Bronchial epithelial cell (primary cell): ENCODE measurements at regions not wholly inside any gene's neighbourhood (a gene's known extent, or its start where the extent isn't known, plus 50 kb on each side); places are given as distances from the start of the nearest gene placed in this dataset.

ENCODE experiments used
- DNase-seq: peaks from one replicate; pipeline ENCODE4 v3.0.0-alpha.2; 2010; ENCODE audit warnings: low read depth
- FAIRE-seq: peaks from 2 replicates; lab custom pipeline; 2011; peaks lifted over from hg19 to GRCh38; lab: Jason Lieb, UNC
- H3K27me3 ChIP-seq: 2 replicates; pipeline ENCODE4 v1.5.1; 2011; ENCODE audit warnings: low read length; ENCODE audit not compliant: control insufficient read depth, insufficient read depth
- H3K36me3 ChIP-seq: 2 replicates; pipeline ENCODE4 v1.5.1; 2011; ENCODE audit warnings: low read length; ENCODE audit not compliant: control insufficient read depth, insufficient read depth
- H3K4me3 ChIP-seq: 2 replicates; pipeline ENCODE4 v1.5.1; 2011; ENCODE audit warnings: mild to moderate bottlenecking, low read depth, low read length, control low read depth
- CTCF ChIP-seq: IDR thresholded peaks from 2 replicates; pipeline ENCODE4 v1.5.1; 2011; ENCODE audit warnings: mild to moderate bottlenecking, moderate library complexity, low read length, control low read depth, inconsistent platforms; ENCODE audit not compliant: insufficient read depth, severe bottlenecking

GRCh38 chr2:176409671-176410070 is 140.4 kb downstream of the MTX2 start:
- Histone ChIP-seq H3K4me3 (no peak overlapping the region), H3K27me3 (peaks cover 2% of the 10 kb centered on the region), H3K36me3 (no peaks in the 10 kb centered on the region)
- DNase-seq (no peak), FAIRE-seq (no peak)
- no peak for TF ChIP-seq CTCF

GRCh38 chr2:176412136-176412535 is 142.9 kb downstream of the MTX2 start:
- Histone ChIP-seq H3K4me3 (no peak overlapping the region), H3K36me3 (no peaks in the 10 kb centered on the region), H3K27me3 (peaks cover 2% of the 10 kb centered on the region)
- no peak for TF ChIP-seq CTCF
- FAIRE-seq (no peak), DNase-seq (no peak)

- FAIRE-seq (no peak), DNase-seq (no peak)
- Histone ChIP-seq H3K27me3 (no peaks in the 10 kb centered on the region), H3K4me3 (no peak overlapping the region), H3K36me3 (no peaks in the 10 kb centered on the region)
- TF ChIP-seq CTCF = no peak
Observed at GRCh38 chr2:176413786-176414185, 144.5 kb downstream of the MTX2 start.

GRCh38 chr2:176414641-176415040 is 145.4 kb downstream of the MTX2 start:
- H3K4me3 ChIP-seq = no peak overlapping the region
- H3K36me3 ChIP-seq = no peaks in the 10 kb centered on the region
- no peak for FAIRE-seq
- no peak for TF ChIP-seq CTCF
- H3K27me3 ChIP-seq = no peaks in the 10 kb centered on the region
- DNase-seq = no peak

GRCh38 chr2:176415174-176415895 is 146.1 kb downstream of the MTX2 start:
- Histone ChIP-seq H3K4me3 (no peak overlapping the region), H3K27me3 (no peaks in the 10 kb centered on the region), H3K36me3 (no peaks in the 10 kb centered on the region)
- no peak for DNase-seq
- no peak for TF ChIP-seq CTCF
- FAIRE-seq = no peak
